ENCODE measurements at regions not wholly inside any gene's neighbourhood (a gene's known extent, or its start where the extent isn't known, plus 50 kb on each side); places are given as distances from the start of the nearest gene placed in this dataset.

- CTCF ChIA-PET = no interaction called here
- no TSS peak for BruUV-seq (replicated peaks)
- Mint-ChIP-seq H3K27ac (ENCODE audit: unreplicated experiment) (no peak overlapping the region), H3K36me3 (ENCODE audit: insufficient read depth, unreplicated experiment) (no peaks in the 10 kb centered on the region), H3K9me3 (ENCODE audit: low read depth, unreplicated experiment) (no peaks in the 10 kb centered on the region), H3K4me1 (ENCODE audit: low read depth, unreplicated experiment) (no peaks in the 10 kb centered on the region), H3K4me3 (ENCODE audit: low read depth, unreplicated experiment) (no peak overlapping the region), H3K27me3 (ENCODE audit: unreplicated experiment) (no peaks in the 10 kb centered on the region)
- no peak for TF ChIP-seq CTCF (IDR thresholded peaks at IDR 0.05; ENCODE audit: unreplicated experiment)
- no peak for DNase-seq
- intact Hi-C loops (cut with micrococcal nuclease; ENCODE audit: unreplicated experiment) = loop anchor here (5.0 kb wide), 3 partner anchors 133 to 1887 kb away; no protein-coding TSS in a partner anchor
Measured at GRCh38 chr17:70769956-70770355, 600.6 kb downstream of the KCNJ2 start.

GRCh38 chr17:70771804-70772386 lies 602.6 kb downstream of the KCNJ2 start:
- no peaks in the 10 kb centered on the region for H3K36me3 Mint-ChIP-seq (ENCODE audit: insufficient read depth, unreplicated experiment)
- no peaks in the 10 kb centered on the region for H3K27me3 Mint-ChIP-seq (ENCODE audit: unreplicated experiment)
- no peak for TF ChIP-seq CTCF (IDR thresholded peaks at IDR 0.05; ENCODE audit: unreplicated experiment)
- intact Hi-C loops (cut with micrococcal nuclease; ENCODE audit: unreplicated experiment) = no loop called here
- H3K4me3 Mint-ChIP-seq (ENCODE audit: low read depth, unreplicated experiment) = no peak overlapping the region
- no peak overlapping the region for H3K27ac Mint-ChIP-seq (ENCODE audit: unreplicated experiment)
- no peaks in the 10 kb centered on the region for H3K4me1 Mint-ChIP-seq (ENCODE audit: low read depth, unreplicated experiment)
- CTCF ChIA-PET = no interaction called here
- no TSS peak for BruUV-seq (replicated peaks)
- DNase-seq = no peak
- H3K9me3 Mint-ChIP-seq (ENCODE audit: low read depth, unreplicated experiment) = no peaks in the 10 kb centered on the region

GRCh38 chr17:70772761-70773160 lies 603.4 kb downstream of the KCNJ2 start:
- no peak for TF ChIP-seq CTCF (IDR thresholded peaks at IDR 0.05; ENCODE audit: unreplicated experiment)
- no peaks in the 10 kb centered on the region for H3K36me3 Mint-ChIP-seq (ENCODE audit: insufficient read depth, unreplicated experiment)
- no peak overlapping the region for H3K4me3 Mint-ChIP-seq (ENCODE audit: low read depth, unreplicated experiment)
- no peak for DNase-seq
- BruUV-seq (replicated peaks) = no TSS peak
- no peaks in the 10 kb centered on the region for H3K27me3 Mint-ChIP-seq (ENCODE audit: unreplicated experiment)
- intact Hi-C loops (cut with micrococcal nuclease; ENCODE audit: unreplicated experiment) = no loop called here
- CTCF ChIA-PET = no interaction called here
- H3K9me3 Mint-ChIP-seq (ENCODE audit: low read depth, unreplicated experiment) = no peaks in the 10 kb centered on the region
- no peaks in the 10 kb centered on the region for H3K4me1 Mint-ChIP-seq (ENCODE audit: low read depth, unreplicated experiment)
- no peak overlapping the region for H3K27ac Mint-ChIP-seq (ENCODE audit: unreplicated experiment)

- Mint-ChIP-seq H3K4me1 (ENCODE audit: low read depth, unreplicated experiment) (no peaks in the 10 kb centered on the region), H3K36me3 (ENCODE audit: insufficient read depth, unreplicated experiment) (no peaks in the 10 kb centered on the region), H3K4me3 (ENCODE audit: low read depth, unreplicated experiment) (no peak overlapping the region), H3K27me3 (ENCODE audit: unreplicated experiment) (no peaks in the 10 kb centered on the region), H3K9me3 (ENCODE audit: low read depth, unreplicated experiment) (no peaks in the 10 kb centered on the region), H3K27ac (ENCODE audit: unreplicated experiment) (no peak overlapping the region)
- CTCF ChIA-PET = no interaction called here
- no TSS peak for BruUV-seq (replicated peaks)
- no peak for TF ChIP-seq CTCF (IDR thresholded peaks at IDR 0.05; ENCODE audit: unreplicated experiment)
- no peak for DNase-seq
- intact Hi-C loops (cut with micrococcal nuclease; ENCODE audit: unreplicated experiment) = no loop called here
Measured at GRCh38 chr17:70773258-70773657, 603.9 kb downstream of the KCNJ2 start.
